OCI-LY1 (cell line): ENCODE measurements at regions not wholly inside any gene's neighbourhood (a gene's known extent, or its start where the extent isn't known, plus 50 kb on each side); places are given as distances from the start of the nearest gene placed in this dataset.
"Not testable (repeated sequence)": the region's sequence is repeated elsewhere in the genome, so short reads cannot be mapped to it uniquely, and the experiment has no call there.

Experiments
- H2AFZ ChIP-seq: fragments of 200-600 bp; sonication (generic), shearing (Covaris generic); 2 replicates; pipeline ENCODE4 v1.6.0; 2014; ENCODE audit warnings: antibody characterized with exemption, mild to moderate bottlenecking, low read length
- H3F3A ChIP-seq: fragments of 200-600 bp; sonication (generic), shearing (Covaris generic); 2 replicates; pipeline ENCODE4 v1.6.0; 2014; ENCODE audit warnings: mild to moderate bottlenecking, antibody characterized with exemption, low read length, moderate library complexity; ENCODE audit not compliant: insufficient read depth
- H3K27ac ChIP-seq: fragments of 200-600 bp; sonication (generic); 2 replicates; pipeline ENCODE4 v1.5.1; 2014; ENCODE audit warnings: low read length, mixed run types, mild to moderate bottlenecking, low read depth; ENCODE audit not compliant: poor library complexity, severe bottlenecking
- H3K27me3 ChIP-seq: fragments of 200-600 bp; sonication (generic); 2 replicates; pipeline ENCODE4 v1.6.0; 2014; ENCODE audit warnings: antibody characterized with exemption, mild to moderate bottlenecking, low read length, moderate library complexity; ENCODE audit not compliant: insufficient read depth
- H3K36me3 ChIP-seq: fragments of 200-600 bp; sonication (generic); 2 replicates; pipeline ENCODE4 v1.6.1; 2014; ENCODE audit warnings: mild to moderate bottlenecking, antibody characterized with exemption, low read length, moderate library complexity, mixed read lengths; ENCODE audit not compliant: insufficient read depth
- H3K4me1 ChIP-seq: fragments of 200-600 bp; sonication (generic); 2 replicates; pipeline ENCODE4 v1.5.1; 2014; ENCODE audit warnings: mild to moderate bottlenecking, low read length, moderate library complexity; ENCODE audit not compliant: insufficient read depth, severe bottlenecking
- H3K4me2 ChIP-seq: fragments of 200-600 bp; sonication (generic), shearing (Covaris generic); 2 replicates; pipeline ENCODE4 v1.6.1; 2014; ENCODE audit warnings: low read length
- H3K4me3 ChIP-seq: fragments of 200-600 bp; sonication (generic); 2 replicates; pipeline ENCODE4 v1.5.1; 2014; ENCODE audit warnings: low read length, low read depth, mild to moderate bottlenecking, mixed read lengths; ENCODE audit not compliant: poor library complexity, severe bottlenecking
- H3K79me2 ChIP-seq: fragments of 200-600 bp; shearing (Covaris generic); 2 replicates; pipeline ENCODE4 v1.6.1; 2016; ENCODE audit warnings: mixed run types, low read length, mixed read lengths; ENCODE audit not compliant: insufficient read depth
- H3K9ac ChIP-seq: fragments of 200-600 bp; sonication (generic), shearing (Covaris generic); 2 replicates; pipeline ENCODE4 v1.6.1; 2014; ENCODE audit warnings: mild to moderate bottlenecking, low read length, mixed read lengths
- H3K9me2 ChIP-seq: fragments of 200-600 bp; sonication (generic), shearing (Covaris generic); 2 replicates; pipeline ENCODE4 v1.6.1; 2014; ENCODE audit warnings: low read depth, mild to moderate bottlenecking, low read length, mixed read lengths
- H3K9me3 ChIP-seq: fragments of 200-600 bp; shearing (Covaris generic); 2 replicates; pipeline ENCODE4 v1.6.1; 2014; ENCODE audit warnings: low read length, mixed read lengths
- H4K20me1 ChIP-seq: fragments of 200-600 bp; sonication (generic), shearing (Covaris generic); 2 replicates; pipeline ENCODE4 v1.6.0; 2016; ENCODE audit warnings: mild to moderate bottlenecking, low read length; ENCODE audit not compliant: insufficient read depth
- CTCF ChIP-seq: fragments of 200-600 bp; sonication (generic), shearing (Covaris generic); IDR thresholded peaks from 2 replicates; pipeline ENCODE4 v1.5.1; 2017; ENCODE audit warnings: mild to moderate bottlenecking, antibody characterized with exemption, low read length, moderate library complexity, mixed read lengths
- EZH2 ChIP-seq: fragments of 200-600 bp; sonication (generic), shearing (Covaris generic); IDR thresholded peaks from 2 replicates; pipeline ENCODE4 v1.8.0; 2017; ENCODE audit warnings: borderline replicate concordance, mixed run types, mild to moderate bottlenecking, antibody characterized with exemption, low read length, moderate library complexity, mixed read lengths

GRCh38 chr1:163632269-163632668 is 310.5 kb downstream of the NUF2 start:
- no peaks in the 10 kb centered on the region for H3F3A ChIP-seq
- no peaks in the 10 kb centered on the region for H3K79me2 ChIP-seq

GRCh38 chr1:163633366-163633765 is 311.6 kb downstream of the NUF2 start:
- no peak overlapping the region for H3K9ac ChIP-seq
- H3K79me2 ChIP-seq = no peaks in the 10 kb centered on the region
- no peaks in the 10 kb centered on the region for H3K9me3 ChIP-seq
- no peaks in the 10 kb centered on the region for H3K9me2 ChIP-seq
- TF ChIP-seq CTCF (no peak), EZH2 (no peak)
- H3K27ac ChIP-seq = no peak overlapping the region
- H3F3A ChIP-seq = no peaks in the 10 kb centered on the region
- no peaks in the 10 kb centered on the region for H3K4me1 ChIP-seq
- no peaks in the 10 kb centered on the region for H3K27me3 ChIP-seq
- no peak overlapping the region for H3K4me3 ChIP-seq
- H3K36me3 ChIP-seq = no peaks in the 10 kb centered on the region
- no peaks in the 10 kb centered on the region for H4K20me1 ChIP-seq
- H2AFZ ChIP-seq = no peak overlapping the region
- H3K4me2 ChIP-seq = no peak overlapping the region

More at GRCh38 chr1:163632269-163632668, 310.5 kb downstream of the NUF2 start:
- Histone ChIP-seq H4K20me1 (no peaks in the 10 kb centered on the region), H3K36me3 (no peaks in the 10 kb centered on the region), H3K9me2 (no peaks in the 10 kb centered on the region), H3K27ac (no peak overlapping the region), H3K27me3 (no peaks in the 10 kb centered on the region), H3K4me3 (no peak overlapping the region), H3K9me3 (no peaks in the 10 kb centered on the region), H3K4me1 (no peaks in the 10 kb centered on the region), H3K9ac (no peak overlapping the region), H3K4me2 (no peak overlapping the region), H2AFZ (no peak overlapping the region)
- no peak for TF ChIP-seq CTCF
- no peak for TF ChIP-seq EZH2

DNA sequence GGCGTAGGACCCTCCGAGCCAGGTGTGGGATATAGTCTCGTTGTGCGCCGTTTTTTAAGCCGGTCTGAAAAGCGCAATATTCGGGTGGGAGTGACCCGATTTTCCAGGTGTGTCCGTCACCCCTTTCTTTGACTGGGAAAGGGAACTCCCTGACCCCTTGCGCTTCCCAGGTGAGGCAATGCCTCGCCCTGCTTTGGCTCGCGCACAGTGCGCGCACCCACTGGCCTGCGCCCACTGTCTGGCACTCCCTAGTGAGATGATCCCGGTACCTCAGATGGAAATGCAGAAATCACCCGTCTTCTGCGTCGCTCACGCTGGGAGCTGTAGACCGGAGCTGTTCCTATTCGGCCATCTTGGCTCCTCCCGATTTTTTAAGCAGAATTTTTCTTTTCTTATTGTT is 323.9 kb downstream of the NUF2 start:
- H3K27ac ChIP-seq, H4K20me1 ChIP-seq, H2AFZ ChIP-seq, H3K4me3 ChIP-seq, H3K27me3 ChIP-seq, H3K36me3 ChIP-seq, H3K9ac ChIP-seq, H3K4me1 ChIP-seq, H3K4me2 ChIP-seq, H3F3A ChIP-seq, H3K9me2 ChIP-seq, H3K9me3 ChIP-seq, H3K79me2 ChIP-seq: not testable (repeated sequence)

GRCh38 chr1:163650624-163651023 is 328.9 kb downstream of the NUF2 start:
- Histone ChIP-seq H3K4me2 (no peak overlapping the region), H3K9me2 (no peaks in the 10 kb centered on the region), H3K36me3 (no peaks in the 10 kb centered on the region), H3F3A (no peaks in the 10 kb centered on the region), H3K4me1 (no peaks in the 10 kb centered on the region), H3K79me2 (no peaks in the 10 kb centered on the region), H2AFZ (no peak overlapping the region), H4K20me1 (no peaks in the 10 kb centered on the region), H3K27me3 (no peaks in the 10 kb centered on the region), H3K9me3 (no peaks in the 10 kb centered on the region), H3K27ac (no peak overlapping the region), H3K4me3 (no peak overlapping the region), H3K9ac (no peak overlapping the region)
- TF ChIP-seq EZH2 (no peak), CTCF (no peak)
